ENCODE measurements at regions not wholly inside any gene's neighbourhood (a gene's known extent, or its start where the extent isn't known, plus 50 kb on each side); places are given as distances from the start of the nearest gene placed in this dataset.
A peak's percentile ranks its signal among the peaks of the same experiment; 100 is the strongest.

DNA sequence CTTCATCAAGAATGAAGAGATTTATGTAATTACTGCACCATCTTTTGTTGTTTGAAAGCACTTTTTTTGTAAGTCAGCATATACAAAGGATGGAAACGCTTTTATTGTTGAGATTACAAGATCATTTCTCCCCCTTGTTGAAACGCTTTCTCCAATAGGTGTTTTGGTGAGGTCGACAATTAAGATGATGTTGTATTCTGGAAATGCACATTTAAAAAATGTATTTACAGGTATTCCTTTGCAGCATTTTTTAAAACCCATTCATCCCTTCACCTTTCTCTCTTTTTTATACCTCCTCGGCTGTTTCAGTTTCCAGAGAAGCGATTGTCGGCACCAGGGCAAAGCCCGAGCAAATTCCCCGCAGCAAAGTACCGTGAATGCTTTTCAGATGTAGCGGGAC lies 499.9 kb downstream of the VRK1 start:
- Histone ChIP-seq H3K4me1 (ENCODE audit: insufficient read depth, poor library complexity, severe bottlenecking) (no peaks in the 10 kb centered on the region), H3K9me3 (ENCODE audit: severe bottlenecking) (no peaks in the 10 kb centered on the region), H3K36me3 (ENCODE audit: low read depth) (no peaks in the 10 kb centered on the region), H3K27me3 (ENCODE audit: insufficient read depth, poor library complexity, severe bottlenecking) (peaks cover 86% of the 10 kb centered on the region), H3K4me3 (ENCODE audit: severe bottlenecking) (no peak overlapping the region), H3K27ac (ENCODE audit: poor library complexity, severe bottlenecking) (no peak overlapping the region)
- ATAC-seq (ENCODE audit: low read depth) (no peak), DNase-seq (ENCODE audit: low spot score) (no peak)
- TF ChIP-seq, protein P1, sequence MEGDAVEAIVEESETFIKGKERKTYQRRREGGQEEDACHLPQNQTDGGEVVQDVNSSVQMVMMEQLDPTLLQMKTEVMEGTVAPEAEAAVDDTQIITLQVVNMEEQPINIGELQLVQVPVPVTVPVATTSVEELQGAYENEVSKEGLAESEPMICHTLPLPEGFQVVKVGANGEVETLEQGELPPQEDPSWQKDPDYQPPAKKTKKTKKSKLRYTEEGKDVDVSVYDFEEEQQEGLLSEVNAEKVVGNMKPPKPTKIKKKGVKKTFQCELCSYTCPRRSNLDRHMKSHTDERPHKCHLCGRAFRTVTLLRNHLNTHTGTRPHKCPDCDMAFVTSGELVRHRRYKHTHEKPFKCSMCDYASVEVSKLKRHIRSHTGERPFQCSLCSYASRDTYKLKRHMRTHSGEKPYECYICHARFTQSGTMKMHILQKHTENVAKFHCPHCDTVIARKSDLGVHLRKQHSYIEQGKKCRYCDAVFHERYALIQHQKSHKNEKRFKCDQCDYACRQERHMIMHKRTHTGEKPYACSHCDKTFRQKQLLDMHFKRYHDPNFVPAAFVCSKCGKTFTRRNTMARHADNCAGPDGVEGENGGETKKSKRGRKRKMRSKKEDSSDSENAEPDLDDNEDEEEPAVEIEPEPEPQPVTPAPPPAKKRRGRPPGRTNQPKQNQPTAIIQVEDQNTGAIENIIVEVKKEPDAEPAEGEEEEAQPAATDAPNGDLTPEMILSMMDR (IDR thresholded peaks at IDR 0.05; ENCODE audit: poor library complexity, severe bottlenecking): no peak

DNA sequence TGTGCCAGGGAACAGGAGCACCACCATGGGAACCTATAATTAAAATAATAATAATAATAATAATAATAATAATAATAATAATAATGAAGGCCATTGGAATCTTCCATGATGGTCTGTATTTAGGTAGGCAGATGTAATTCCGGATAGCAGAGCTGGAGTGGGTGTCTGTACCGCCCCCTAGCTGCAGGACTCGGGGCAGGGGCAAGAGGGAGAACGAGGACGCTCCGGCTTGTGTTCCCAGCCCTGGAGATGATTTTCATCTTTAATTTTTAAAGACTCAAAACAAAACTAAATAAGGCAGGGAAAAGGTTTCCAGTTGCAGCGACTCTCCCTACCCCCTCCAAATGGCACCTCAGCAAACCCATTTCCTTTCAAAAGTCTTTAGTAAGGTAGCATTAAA lies 501.1 kb downstream of the VRK1 start:
- Histone ChIP-seq H3K27me3 (ENCODE audit: insufficient read depth, poor library complexity, severe bottlenecking) (peaks cover 75% of the 10 kb centered on the region), H3K27ac (ENCODE audit: poor library complexity, severe bottlenecking) (no peak overlapping the region), H3K36me3 (ENCODE audit: low read depth) (no peaks in the 10 kb centered on the region), H3K4me3 (ENCODE audit: severe bottlenecking) (no peak overlapping the region), H3K4me1 (ENCODE audit: insufficient read depth, poor library complexity, severe bottlenecking) (no peaks in the 10 kb centered on the region), H3K9me3 (ENCODE audit: severe bottlenecking) (no peaks in the 10 kb centered on the region)
- TF ChIP-seq, protein P1 (IDR thresholded peaks at IDR 0.05; ENCODE audit: poor library complexity, severe bottlenecking): no peak
- ATAC-seq (ENCODE audit: low read depth) (no peak), DNase-seq (ENCODE audit: low spot score) (no peak)

DNA sequence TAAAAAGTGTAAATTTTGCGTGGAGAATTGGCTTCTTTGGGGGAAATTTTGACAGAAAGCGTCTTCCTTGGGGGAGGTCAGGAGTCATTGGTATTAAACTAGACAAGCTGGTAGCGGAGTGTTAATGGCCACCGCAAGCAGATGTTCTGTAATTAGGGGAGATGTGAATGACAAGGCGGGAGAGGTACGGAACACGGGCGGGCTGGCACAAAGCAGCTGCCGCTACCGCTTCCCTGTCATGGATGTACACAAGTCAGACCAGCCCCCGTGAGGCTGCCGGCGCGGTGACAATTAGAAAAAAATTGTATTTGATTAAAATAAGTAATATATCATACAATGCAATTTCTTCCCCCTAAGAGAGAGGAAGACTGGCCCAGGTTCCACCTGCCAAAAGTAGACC lies 501.6 kb downstream of the VRK1 start:
- TF ChIP-seq, protein P1 (IDR thresholded peaks at IDR 0.05; ENCODE audit: poor library complexity, severe bottlenecking): no peak
- no peak overlapping the region for H3K4me3 ChIP-seq (ENCODE audit: severe bottlenecking)

DNA sequence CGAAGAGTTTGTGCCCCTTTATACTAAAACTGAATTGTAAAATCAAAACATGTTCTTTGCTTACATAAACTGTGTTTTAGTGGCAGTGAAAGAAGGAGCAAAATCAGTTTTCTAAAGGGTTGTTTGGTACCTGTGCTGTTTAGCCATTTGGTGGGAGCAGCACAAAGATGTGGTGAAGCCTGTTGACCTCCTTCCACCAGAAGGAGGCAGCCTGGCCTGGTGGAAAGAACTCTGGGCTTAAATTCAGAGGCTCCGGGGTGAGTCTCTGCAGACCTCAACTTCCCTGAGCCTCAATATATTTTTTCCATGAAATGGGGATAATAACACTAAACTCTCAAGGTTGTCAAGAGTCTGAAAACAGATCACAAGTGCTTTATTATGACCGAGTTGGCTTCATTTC lies 502.5 kb downstream of the VRK1 start:
- Histone ChIP-seq H3K27me3 (ENCODE audit: insufficient read depth, poor library complexity, severe bottlenecking) (peaks cover 62% of the 10 kb centered on the region), H3K9me3 (ENCODE audit: severe bottlenecking) (no peaks in the 10 kb centered on the region), H3K4me1 (ENCODE audit: insufficient read depth, poor library complexity, severe bottlenecking) (no peaks in the 10 kb centered on the region), H3K36me3 (ENCODE audit: low read depth) (no peaks in the 10 kb centered on the region), H3K4me3 (ENCODE audit: severe bottlenecking) (no peak overlapping the region), H3K27ac (ENCODE audit: poor library complexity, severe bottlenecking) (no peak overlapping the region)
- TF ChIP-seq, protein P1 (IDR thresholded peaks at IDR 0.05; ENCODE audit: poor library complexity, severe bottlenecking): peak; percentile 13
- no peak for DNase-seq (ENCODE audit: low spot score)
- no peak for ATAC-seq (ENCODE audit: low read depth)

More for the DNA sequence above, 501.6 kb downstream of the VRK1 start:
- no peak for DNase-seq (ENCODE audit: low spot score)
- no peak for ATAC-seq (ENCODE audit: low read depth)
- no peak overlapping the region for H3K27ac ChIP-seq (ENCODE audit: poor library complexity, severe bottlenecking)
- peaks cover 71% of the 10 kb centered on the region for H3K27me3 ChIP-seq (ENCODE audit: insufficient read depth, poor library complexity, severe bottlenecking)
- H3K4me1 ChIP-seq (ENCODE audit: insufficient read depth, poor library complexity, severe bottlenecking): no peaks in the 10 kb centered on the region
- no peaks in the 10 kb centered on the region for H3K9me3 ChIP-seq (ENCODE audit: severe bottlenecking)
- H3K36me3 ChIP-seq (ENCODE audit: low read depth): no peaks in the 10 kb centered on the region

DNA sequence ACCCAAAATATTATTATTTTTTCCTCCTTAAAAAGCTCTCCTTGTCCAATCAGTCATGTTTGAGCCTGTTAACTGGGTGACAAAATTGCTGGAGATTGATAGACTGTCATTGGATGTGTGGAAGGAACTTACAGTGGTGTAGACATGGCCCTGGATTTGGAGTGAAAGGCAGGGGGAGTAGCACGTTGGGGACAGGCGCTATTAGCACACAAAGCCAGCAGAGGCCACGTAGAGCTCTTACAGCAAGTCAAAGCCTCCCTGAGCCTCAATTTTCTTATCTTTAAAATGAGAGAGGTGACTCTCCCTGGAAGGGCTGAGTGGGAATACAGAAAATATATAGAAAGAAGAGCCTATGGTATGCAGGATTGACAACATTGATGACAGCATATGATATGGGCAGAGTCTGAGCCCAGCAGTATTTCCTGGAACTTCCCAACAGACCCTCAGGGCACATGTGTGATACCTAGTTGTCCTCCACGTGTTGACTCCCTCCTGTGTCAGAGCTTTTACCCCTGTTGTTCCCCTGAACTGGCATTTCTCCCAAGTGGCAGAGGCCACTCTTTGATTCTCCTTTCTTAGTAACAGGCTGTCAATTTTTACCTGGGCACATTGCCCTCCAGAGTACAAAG lies 504.9 kb downstream of the VRK1 start:
- DNase-seq (ENCODE audit: low spot score) (no peak), ATAC-seq (ENCODE audit: low read depth) (no peak)
- Histone ChIP-seq H3K4me3 (ENCODE audit: severe bottlenecking) (no peak overlapping the region), H3K27me3 (ENCODE audit: insufficient read depth, poor library complexity, severe bottlenecking) (peaks cover 38% of the 10 kb centered on the region), H3K4me1 (ENCODE audit: insufficient read depth, poor library complexity, severe bottlenecking) (no peaks in the 10 kb centered on the region), H3K9me3 (ENCODE audit: severe bottlenecking) (no peaks in the 10 kb centered on the region), H3K36me3 (ENCODE audit: low read depth) (no peaks in the 10 kb centered on the region), H3K27ac (ENCODE audit: poor library complexity, severe bottlenecking) (no peak overlapping the region)
- TF ChIP-seq, protein P1 (IDR thresholded peaks at IDR 0.05; ENCODE audit: poor library complexity, severe bottlenecking): no peak

Measured in RWPE2 (cell line).